Caki2 (cell line): ENCODE measurements at regions not wholly inside any gene's neighbourhood (a gene's known extent, or its start where the extent isn't known, plus 50 kb on each side); places are given as distances from the start of the nearest gene placed in this dataset.
A peak's percentile ranks its signal among the peaks of the same experiment; 100 is the strongest.

Experiments
- DNase-seq: peaks from one replicate; pipeline ENCODE4 v3.0.0-alpha.2; 2015; ENCODE audit warnings: low read depth
- in situ Hi-C: cut with HindIII; loops from 2 replicates; pipeline ENCODE4 v1.10.0; 2016; ENCODE audit warnings: low sequenced_read_pairs, low pct_unique_long_range_greater_than_20kb, mixed read lengths

- no peak for DNase-seq
- in situ Hi-C loops, result no loop called here
Measured at GRCh38 chr7:131090886-131091692, 236.6 kb upstream of the MKLN1 start.

DNA sequence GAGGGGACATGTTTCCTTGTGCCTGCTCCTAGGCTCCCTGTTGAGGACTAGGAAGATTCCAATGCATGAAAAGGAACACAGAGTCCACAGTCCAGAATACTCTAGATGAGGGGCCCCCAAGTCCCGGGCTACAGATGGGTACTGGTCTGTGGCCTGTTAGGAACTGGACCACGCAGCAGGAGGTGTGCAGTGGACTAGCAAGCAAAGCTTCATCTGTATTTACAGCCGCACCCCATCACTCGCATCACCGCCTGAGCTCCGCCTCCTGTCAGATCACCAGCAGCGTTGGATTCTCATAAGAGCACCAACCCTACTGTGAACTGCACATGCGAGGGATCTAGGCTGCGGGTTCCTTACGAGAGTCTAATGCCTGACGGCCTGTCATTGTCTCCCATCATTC lies 233.0 kb upstream of the MKLN1 start:
- DNase-seq, result no peak
- in situ Hi-C loops, result no loop called here

DNA sequence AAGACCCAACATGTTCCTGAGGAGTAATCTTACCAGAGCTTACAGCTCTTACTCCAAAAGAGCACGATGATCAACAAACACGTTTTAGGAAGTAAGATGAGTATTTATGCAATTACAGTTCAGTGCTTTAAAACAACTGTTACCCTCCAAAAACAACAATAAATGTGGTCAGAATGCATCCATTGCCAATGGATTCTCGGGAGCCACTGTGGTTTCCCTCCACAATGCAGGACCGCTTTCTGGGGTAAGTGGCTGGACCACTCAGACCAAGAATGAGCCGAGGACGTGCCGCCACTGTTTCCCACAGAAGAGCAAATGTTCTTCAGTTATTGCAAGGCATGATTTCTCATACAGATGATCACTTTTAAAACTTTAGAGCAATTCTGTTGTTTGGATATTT lies 232.3 kb upstream of the MKLN1 start:
- no peak for DNase-seq
- in situ Hi-C loops, result no loop called here

- in situ Hi-C loops, result no loop called here
- no peak for DNase-seq
Measured at GRCh38 chr7:131096267-131096927, 231.3 kb upstream of the MKLN1 start.

DNA sequence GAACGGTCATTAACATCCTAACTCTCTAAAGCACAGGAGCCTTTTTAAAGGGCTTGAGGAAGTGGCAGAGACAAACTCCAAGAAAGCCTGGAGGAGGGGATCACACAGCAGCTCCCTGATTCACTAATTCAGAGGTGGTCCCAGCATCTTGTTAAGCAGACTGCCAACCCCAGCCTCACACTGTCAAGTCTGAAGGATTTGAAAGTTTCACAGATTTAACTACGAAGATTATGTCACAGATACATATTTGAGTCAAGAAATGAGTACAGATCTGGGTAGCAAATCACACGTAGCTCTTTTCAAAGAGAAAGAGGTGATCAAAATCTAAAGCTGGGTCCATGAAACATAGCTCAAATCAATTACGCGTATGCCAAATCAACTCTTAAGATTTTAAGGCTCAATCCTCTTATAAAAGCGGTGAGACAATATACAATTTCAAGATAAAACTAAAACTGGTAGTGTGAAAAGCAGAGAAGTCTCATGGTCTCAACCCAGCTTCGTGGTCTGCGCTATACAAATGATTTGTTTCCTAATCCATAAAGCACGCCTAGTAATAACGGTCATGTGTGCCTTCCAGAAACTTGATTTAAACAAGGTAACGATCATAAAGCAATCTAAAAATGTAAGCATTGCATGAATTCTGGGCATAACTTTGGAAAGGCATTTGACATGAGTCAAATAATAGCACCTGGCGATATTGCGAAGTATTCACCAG lies 229.9 kb upstream of the MKLN1 start:
- no peak for DNase-seq
- in situ Hi-C loops, result no loop called here

- no peak for DNase-seq
- in situ Hi-C loops, result no loop called here
Measured at GRCh38 chr7:131098527-131098926, 229.1 kb upstream of the MKLN1 start.

GRCh38 chr7:131100357-131101054 lies 227.2 kb upstream of the MKLN1 start:
- DNase-seq, result no peak
- in situ Hi-C loops, result no loop called here

DNA sequence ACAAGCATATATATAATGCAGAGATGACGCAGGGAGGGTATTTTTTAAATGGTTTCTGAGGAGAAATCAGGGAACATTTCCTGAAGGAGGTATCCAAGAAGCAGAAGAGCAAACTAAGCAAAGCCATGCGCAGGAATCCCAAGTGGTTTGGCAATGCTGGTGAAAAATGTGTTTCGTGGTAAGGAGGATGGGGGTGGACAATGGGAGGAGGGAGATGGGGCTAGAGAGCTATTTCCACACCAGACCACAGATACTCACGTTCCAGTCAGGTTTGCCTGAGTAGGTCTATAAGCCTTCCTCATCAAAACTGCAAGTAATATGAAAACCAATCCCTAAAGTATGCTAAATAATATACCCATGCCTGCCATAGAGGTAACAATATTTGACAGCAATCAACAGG lies 223.7 kb upstream of the MKLN1 start:
- in situ Hi-C loops, result no loop called here
- no peak for DNase-seq

DNA sequence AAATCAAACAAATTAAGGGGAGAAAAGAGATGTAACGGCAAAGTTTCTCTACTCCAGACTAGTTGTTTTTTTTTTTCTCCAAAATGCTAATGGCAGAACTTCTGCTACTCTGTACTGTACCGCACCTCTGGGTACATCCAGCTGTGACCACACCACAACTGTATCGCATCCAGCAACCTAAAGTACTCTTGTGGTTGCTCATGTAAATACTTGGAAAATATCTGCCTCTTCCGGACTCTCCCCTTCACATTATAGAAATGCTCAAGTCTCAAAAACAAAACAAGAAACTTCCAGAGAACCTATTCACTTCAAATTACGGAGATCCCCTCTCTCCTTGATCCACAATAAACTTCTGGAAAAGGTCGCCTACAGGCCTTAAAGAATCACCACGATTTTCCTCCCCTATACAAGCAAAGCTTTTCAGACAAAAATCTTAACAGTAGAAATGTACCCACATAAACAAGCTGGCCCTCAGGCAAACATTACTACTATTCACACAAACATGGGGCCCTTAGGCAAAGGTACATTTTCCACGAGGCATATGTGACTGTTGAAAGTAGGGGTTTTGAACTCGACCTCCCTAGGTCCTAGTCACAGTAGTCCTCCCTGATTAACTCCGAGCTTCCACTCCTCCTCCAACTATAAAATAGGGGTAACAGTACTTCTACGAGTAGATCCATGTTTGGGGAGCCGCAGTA lies 222.9 kb upstream of the MKLN1 start:
- in situ Hi-C loops, result no loop called here
- no peak for DNase-seq

GRCh38 chr7:131105294-131105798 lies 222.3 kb upstream of the MKLN1 start:
- in situ Hi-C loops, result no loop called here
- DNase-seq, result no peak

GRCh38 chr7:131105799-131106680 lies 221.6 kb upstream of the MKLN1 start:
- peak; percentile 89 for DNase-seq
- in situ Hi-C loops, result no loop called here

- no peak for DNase-seq
- in situ Hi-C loops, result no loop called here
Measured at GRCh38 chr7:131106681-131107336, 220.9 kb upstream of the MKLN1 start.

DNA sequence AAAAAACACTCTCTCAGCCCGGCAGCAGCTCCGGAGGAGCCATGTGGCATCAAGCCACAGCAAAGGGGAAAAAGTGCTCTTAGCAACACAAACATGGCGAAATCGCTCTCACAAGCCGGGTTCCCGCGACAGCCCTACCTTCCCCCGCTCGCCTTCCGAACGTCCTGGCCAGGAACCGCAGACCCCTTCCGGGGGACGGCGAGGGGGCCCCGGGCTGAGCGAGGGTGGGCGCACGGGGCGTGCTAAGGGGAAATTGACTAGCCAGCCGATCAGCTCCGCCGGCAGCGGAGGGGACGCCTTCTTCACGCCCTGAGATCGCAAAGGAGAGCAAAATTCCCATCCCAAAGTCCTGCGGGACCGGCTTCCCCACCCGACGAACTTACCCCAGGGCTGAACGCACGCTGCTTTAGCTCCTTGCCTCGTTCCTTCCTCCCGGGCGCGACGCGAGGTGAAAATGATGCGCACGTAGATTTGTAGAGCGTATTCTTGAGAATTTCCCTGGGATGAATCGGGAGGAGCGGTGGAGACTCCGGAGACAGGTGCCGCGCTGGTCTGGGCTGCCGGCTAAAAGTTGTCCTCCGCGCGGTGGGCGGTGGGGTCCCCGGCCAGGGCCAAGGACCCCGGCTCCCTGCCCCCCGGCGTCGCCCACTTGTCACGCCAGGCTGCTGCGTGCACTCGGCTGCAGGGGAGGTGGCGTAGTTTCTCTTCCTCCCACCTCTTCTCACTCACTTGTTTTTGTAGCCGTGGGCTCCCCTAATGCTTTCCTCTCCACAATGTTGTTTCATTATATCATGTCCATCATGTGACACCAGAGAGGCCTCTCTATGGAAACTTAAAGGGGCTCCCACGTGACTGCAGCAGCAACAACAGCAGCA lies 220.1 kb upstream of the MKLN1 start:
- in situ Hi-C loops, result no loop called here

GRCh38 chr7:131108212-131108940 lies 219.3 kb upstream of the MKLN1 start:
- DNase-seq, result peak; percentile 18
- in situ Hi-C loops, result no loop called here

More for the DNA sequence above, 220.1 kb upstream of the MKLN1 start:
- peak; percentile 83 for DNase-seq
